ENCODE measurements at regions not wholly inside any gene's neighbourhood (a gene's known extent, or its start where the extent isn't known, plus 50 kb on each side); places are given as distances from the start of the nearest gene placed in this dataset.
A peak's percentile ranks its signal among the peaks of the same experiment; 100 is the strongest.

GRCh38 chr21:38956856-38957571 is 151.3 kb downstream of the ETS2 start:
- DNase-seq (ENCODE audit: low spot score): peak; percentile 24

- no peak for DNase-seq (ENCODE audit: low spot score)
Measured at GRCh38 chr21:38956521-38956855, 150.8 kb downstream of the ETS2 start.

- no peak for DNase-seq (ENCODE audit: low spot score)
Measured at GRCh38 chr21:38956007-38956406, 150.3 kb downstream of the ETS2 start.

- peak; percentile 35 for DNase-seq (ENCODE audit: low spot score)
Measured at GRCh38 chr21:38955495-38955894, 149.8 kb downstream of the ETS2 start.

- DNase-seq (ENCODE audit: low spot score): no peak
Measured at GRCh38 chr21:38954588-38955004, 148.9 kb downstream of the ETS2 start.

- no peak for DNase-seq (ENCODE audit: low spot score)
Measured at GRCh38 chr21:38953516-38953915, 147.8 kb downstream of the ETS2 start.

- DNase-seq (ENCODE audit: low spot score): no peak
Measured at GRCh38 chr21:38952890-38953289, 147.2 kb downstream of the ETS2 start.

GRCh38 chr21:38951095-38951730 is 145.5 kb downstream of the ETS2 start:
- DNase-seq (ENCODE audit: low spot score): no peak

- DNase-seq (ENCODE audit: low spot score): no peak
Measured at GRCh38 chr21:38950435-38951094, 144.8 kb downstream of the ETS2 start.

GRCh38 chr21:38949070-38949380 is 143.3 kb downstream of the ETS2 start:
- no peak for DNase-seq (ENCODE audit: low spot score)

- no peak for DNase-seq (ENCODE audit: low spot score)
Measured at GRCh38 chr21:38948377-38949069, 142.8 kb downstream of the ETS2 start.

GRCh38 chr21:38945545-38946245 is 140.0 kb downstream of the ETS2 start:
- no peak for DNase-seq (ENCODE audit: low spot score)

GRCh38 chr21:38944903-38945302 is 139.2 kb downstream of the ETS2 start:
- no peak for DNase-seq (ENCODE audit: low spot score)

GRCh38 chr21:38944402-38944801 is 138.7 kb downstream of the ETS2 start:
- DNase-seq (ENCODE audit: low spot score): no peak

- DNase-seq (ENCODE audit: low spot score): no peak
Measured at GRCh38 chr21:38942748-38943211, 137.1 kb downstream of the ETS2 start.

- no peak for DNase-seq (ENCODE audit: low spot score)
Measured at GRCh38 chr21:38938769-38939168, 133.0 kb downstream of the ETS2 start.

- DNase-seq (ENCODE audit: low spot score): no peak
Measured at GRCh38 chr21:38938343-38938742, 132.6 kb downstream of the ETS2 start.

GRCh38 chr21:38937844-38938243 is 132.1 kb downstream of the ETS2 start:
- DNase-seq (ENCODE audit: low spot score): no peak

GRCh38 chr21:38937286-38937790 is 131.6 kb downstream of the ETS2 start:
- no peak for DNase-seq (ENCODE audit: low spot score)

GRCh38 chr21:38936240-38936639 is 130.5 kb downstream of the ETS2 start:
- DNase-seq (ENCODE audit: low spot score): no peak

- DNase-seq (ENCODE audit: low spot score): no peak
Measured at GRCh38 chr21:38933731-38934130, 128.0 kb downstream of the ETS2 start.

- DNase-seq (ENCODE audit: low spot score): no peak
Measured at GRCh38 chr21:38931291-38931690, 125.6 kb downstream of the ETS2 start.
